ENCODE measurements at regions not wholly inside any gene's neighbourhood (a gene's known extent, or its start where the extent isn't known, plus 50 kb on each side); places are given as distances from the start of the nearest gene placed in this dataset.

DNA sequence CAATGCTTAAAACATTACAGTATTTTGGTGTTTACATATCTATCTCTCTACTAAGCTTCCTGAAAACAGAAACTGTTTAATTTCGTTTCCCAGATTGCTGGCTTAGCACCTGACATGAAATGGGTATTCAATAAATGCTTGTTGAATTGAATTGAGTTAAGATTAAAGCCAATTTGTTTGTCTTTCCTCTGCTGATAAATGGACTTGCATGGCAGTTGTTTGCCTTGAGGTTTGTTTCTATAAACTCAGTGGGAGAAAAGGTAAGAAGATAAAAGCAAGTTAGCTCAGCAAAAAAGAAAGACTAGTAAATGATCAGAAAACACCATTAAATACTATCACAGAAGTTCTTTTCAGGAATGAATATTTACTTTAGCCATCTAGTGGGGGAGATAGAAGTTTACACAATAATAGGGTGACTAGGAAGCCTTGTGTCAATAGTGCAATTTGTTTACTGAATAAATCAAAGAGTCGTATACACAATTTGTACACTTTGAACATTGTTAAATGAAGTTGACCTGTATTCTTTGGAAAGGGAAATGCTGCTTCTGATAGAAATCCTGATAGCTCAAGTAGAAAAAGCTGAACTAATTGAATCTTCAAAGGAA, 754.5 kb upstream of the FAM98A start:
- no peak for DNase-seq

- DNase-seq, result no peak
Observed at GRCh38 chr2:34349527-34349926, 750.4 kb upstream of the FAM98A start.

DNA sequence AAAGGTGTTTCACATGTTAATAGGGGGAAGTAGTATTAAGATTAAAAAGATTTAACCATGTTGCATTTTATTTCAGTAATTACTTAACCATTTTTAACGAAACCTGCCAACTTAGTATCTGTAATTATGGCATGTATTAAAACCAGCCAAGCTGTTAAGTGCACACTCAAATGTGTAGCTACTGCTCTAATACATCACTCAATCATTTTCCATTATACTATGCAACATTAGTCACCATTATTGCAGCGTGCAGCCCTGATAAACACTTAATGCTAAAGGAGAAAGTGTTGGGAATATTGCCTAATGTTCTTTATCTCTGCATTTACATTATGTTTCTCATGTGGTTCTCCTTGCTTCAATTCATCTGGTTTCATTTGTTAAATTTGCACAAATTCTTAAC, 745.9 kb upstream of the FAM98A start:
- no peak for DNase-seq

- DNase-seq, result no peak
Observed at GRCh38 chr2:34340307-34340706, 741.2 kb upstream of the FAM98A start.

GRCh38 chr2:34337735-34338134, 738.6 kb upstream of the FAM98A start:
- DNase-seq, result no peak

- DNase-seq, result no peak
Observed at GRCh38 chr2:34332813-34333212, 733.7 kb upstream of the FAM98A start.

GRCh38 chr2:34320056-34320455, 721.0 kb upstream of the FAM98A start:
- no peak for DNase-seq

GRCh38 chr2:34317797-34318196, 718.7 kb upstream of the FAM98A start:
- no peak for DNase-seq

GRCh38 chr2:34316788-34317187, 717.7 kb upstream of the FAM98A start:
- no peak for DNase-seq

- DNase-seq, result no peak
Observed at GRCh38 chr2:34311816-34312215, 712.7 kb upstream of the FAM98A start.

DNA sequence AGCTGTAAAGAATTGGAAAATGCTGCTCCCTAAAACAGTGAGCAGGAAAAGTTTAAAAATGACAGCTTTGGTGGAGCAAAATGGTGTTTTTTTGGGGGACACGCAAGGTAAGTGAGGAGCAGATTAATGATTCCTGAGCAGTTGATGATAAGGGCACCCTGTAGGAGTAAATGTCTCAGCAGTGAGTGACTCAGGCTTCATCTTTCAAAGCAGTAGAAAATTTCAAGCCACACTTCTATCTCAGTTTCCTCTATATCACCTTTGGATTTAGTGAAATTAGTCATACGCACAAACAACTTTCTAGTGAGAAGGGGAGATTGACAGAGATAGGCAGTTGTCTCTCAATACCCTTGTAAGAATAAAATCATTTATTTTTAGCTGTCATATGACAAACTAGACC, 709.0 kb upstream of the FAM98A start:
- no peak for DNase-seq

- DNase-seq, result no peak
Observed at GRCh38 chr2:34307636-34308035, 708.5 kb upstream of the FAM98A start.

DNA sequence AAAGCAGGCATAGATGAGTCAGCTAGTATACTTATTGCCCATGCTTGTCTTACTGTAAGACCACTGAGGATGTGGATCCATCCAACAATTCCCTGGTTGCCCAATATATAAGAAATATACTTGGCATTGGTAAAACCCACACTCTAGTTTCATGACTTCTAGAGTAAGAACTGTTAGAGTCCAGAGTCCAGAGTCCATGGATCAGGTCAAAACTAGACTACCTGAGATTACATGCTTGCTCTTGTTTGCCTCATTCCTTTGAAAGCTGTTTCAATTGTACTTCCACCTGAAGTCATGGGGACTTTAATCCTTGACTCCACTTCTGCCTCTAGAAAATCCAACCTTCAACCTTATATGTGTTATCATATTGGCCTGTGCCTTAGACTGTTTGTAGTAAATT, 707.6 kb upstream of the FAM98A start:
- DNase-seq, result no peak

DNA sequence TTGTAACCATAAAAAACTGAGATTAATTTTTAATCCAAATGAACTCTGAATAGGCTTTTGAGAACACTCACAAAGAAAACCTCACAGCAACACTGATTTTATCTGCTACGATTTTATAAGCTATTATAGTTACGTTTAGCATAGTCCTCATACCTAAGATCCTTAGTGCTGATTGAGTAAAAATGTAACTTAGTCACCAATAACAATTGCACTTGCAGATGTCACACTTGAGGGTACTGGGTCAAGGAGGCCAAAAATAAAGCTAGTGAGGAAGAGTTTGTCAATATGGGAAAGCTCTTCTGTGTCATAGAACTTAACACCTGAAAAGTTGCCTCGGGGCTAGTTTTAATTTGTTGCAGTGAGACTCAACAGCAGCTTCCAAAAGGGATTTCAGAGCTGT, 706.5 kb upstream of the FAM98A start:
- DNase-seq, result no peak

GRCh38 chr2:34294961-34295360, 695.9 kb upstream of the FAM98A start:
- no peak for DNase-seq

- no peak for DNase-seq
Observed at GRCh38 chr2:34291076-34291475, 692.0 kb upstream of the FAM98A start.

- no peak for DNase-seq
Observed at GRCh38 chr2:34288016-34288415, 688.9 kb upstream of the FAM98A start.

- no peak for DNase-seq
Observed at GRCh38 chr2:34280606-34281005, 681.5 kb upstream of the FAM98A start.

GRCh38 chr2:34266908-34267697, 668.0 kb upstream of the FAM98A start:
- DNase-seq, result no peak

DNA sequence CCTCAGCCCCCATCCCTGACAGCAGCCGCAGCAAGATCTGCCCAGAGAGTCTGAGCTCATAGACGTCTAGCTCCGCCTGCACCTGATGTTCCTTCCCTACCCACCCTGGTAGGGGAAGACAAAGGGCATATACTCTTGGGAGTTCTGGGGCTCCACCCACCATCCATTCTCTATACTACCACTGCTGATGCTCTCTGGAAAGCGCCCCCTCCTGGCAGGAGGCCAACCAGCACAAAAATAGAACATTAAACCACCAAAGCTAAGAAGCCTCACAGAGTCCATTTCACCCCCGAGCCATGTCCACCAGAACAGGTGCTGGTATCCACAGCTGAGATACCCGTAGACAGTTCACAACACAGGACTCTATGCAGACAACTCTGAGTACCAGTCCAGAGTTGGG, 662.6 kb upstream of the FAM98A start:
- no peak for DNase-seq

GRCh38 chr2:34254272-34254878, 655.3 kb upstream of the FAM98A start:
- DNase-seq, result no peak

GRCh38 chr2:34252111-34252510, 653.0 kb upstream of the FAM98A start:
- DNase-seq, result no peak

- no peak for DNase-seq
Observed at GRCh38 chr2:34251578-34251977, 652.5 kb upstream of the FAM98A start.

DNA sequence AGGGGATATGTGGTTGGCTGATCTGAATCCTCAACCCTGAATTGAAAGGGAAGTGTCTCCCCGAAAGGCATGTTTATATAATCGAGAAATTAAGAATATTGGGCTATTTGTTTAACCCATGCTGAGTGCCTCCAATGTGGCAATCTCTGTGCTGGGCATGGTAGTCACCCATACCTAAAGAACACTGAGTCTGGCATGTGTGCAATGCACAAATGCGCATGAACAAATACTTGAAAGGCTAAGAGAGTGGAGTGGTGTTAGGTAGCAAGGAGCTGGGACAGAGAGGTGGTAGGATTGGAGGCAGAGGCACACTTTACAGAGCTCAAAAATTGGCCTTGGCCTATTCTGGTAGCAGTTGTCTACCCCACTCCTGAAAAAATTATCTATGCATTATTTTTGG, 645.1 kb upstream of the FAM98A start:
- DNase-seq, result no peak

GRCh38 chr2:34242763-34243123, 643.6 kb upstream of the FAM98A start:
- DNase-seq, result no peak

All from activated CD4-positive, CD25-positive, alpha-beta regulatory T cell treated with anti-CD3 and anti-CD28 coated beads, Interleukin-2, amount 50 U/mL, for 72 hours (primary cell).